ENCODE measurements at regions not wholly inside any gene's neighbourhood (a gene's known extent, or its start where the extent isn't known, plus 50 kb on each side); places are given as distances from the start of the nearest gene placed in this dataset.
A peak's percentile ranks its signal among the peaks of the same experiment; 100 is the strongest.
"Not testable (repeated sequence)": the region's sequence is repeated elsewhere in the genome, so short reads cannot be mapped to it uniquely, and the experiment has no call there.

DNA sequence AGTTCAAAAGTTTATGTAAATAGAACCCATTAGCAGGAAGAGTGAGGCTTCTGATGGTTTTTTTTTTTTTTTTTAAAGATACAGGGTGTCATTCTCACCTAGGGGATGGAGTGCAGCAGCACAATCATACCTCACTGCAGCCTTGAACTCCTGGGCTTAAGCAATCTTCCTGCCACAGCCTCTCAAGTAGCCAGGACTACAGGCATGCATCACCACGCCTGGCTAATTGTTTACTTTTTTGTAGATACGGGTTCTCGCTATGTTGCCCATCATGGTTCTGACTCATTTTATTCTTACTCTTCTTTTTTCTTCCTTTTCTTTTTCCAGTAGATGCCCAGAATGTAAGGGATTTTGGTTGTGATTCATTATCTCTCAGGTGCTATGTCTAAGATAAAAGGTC lies 201.1 kb downstream of the NNT start:
- H3K27me3 ChIP-seq (ENCODE audit: insufficient read depth, low read length) = no peaks in the 10 kb centered on the region
- no peak overlapping the region for H3K4me2 ChIP-seq (ENCODE audit: insufficient read depth, low read length)
- no peak overlapping the region for H2AFZ ChIP-seq (ENCODE audit: low read length)
- H3K79me2 ChIP-seq (ENCODE audit: insufficient read depth, low read length) = no peaks in the 10 kb centered on the region
- H3K4me3 ChIP-seq (ENCODE audit: insufficient read depth, low read length) = no peak overlapping the region
- H3K27ac ChIP-seq (ENCODE audit: low read depth, low read length) = no peak overlapping the region
- no peak for DNase-seq (ENCODE audit: insufficient read length, low spot score, missing footprints)
- H3K36me3 ChIP-seq (ENCODE audit: insufficient read depth, low read length) = no peaks in the 10 kb centered on the region
- no peaks in the 10 kb centered on the region for H4K20me1 ChIP-seq (ENCODE audit: insufficient read depth, low read length)
- peaks cover 6% of the 10 kb centered on the region for H3K4me1 ChIP-seq (ENCODE audit: insufficient read depth, low read length)
- no peaks in the 10 kb centered on the region for H3K9me3 ChIP-seq (ENCODE audit: low read depth, low read length)
- TF ChIP-seq, protein P1, sequence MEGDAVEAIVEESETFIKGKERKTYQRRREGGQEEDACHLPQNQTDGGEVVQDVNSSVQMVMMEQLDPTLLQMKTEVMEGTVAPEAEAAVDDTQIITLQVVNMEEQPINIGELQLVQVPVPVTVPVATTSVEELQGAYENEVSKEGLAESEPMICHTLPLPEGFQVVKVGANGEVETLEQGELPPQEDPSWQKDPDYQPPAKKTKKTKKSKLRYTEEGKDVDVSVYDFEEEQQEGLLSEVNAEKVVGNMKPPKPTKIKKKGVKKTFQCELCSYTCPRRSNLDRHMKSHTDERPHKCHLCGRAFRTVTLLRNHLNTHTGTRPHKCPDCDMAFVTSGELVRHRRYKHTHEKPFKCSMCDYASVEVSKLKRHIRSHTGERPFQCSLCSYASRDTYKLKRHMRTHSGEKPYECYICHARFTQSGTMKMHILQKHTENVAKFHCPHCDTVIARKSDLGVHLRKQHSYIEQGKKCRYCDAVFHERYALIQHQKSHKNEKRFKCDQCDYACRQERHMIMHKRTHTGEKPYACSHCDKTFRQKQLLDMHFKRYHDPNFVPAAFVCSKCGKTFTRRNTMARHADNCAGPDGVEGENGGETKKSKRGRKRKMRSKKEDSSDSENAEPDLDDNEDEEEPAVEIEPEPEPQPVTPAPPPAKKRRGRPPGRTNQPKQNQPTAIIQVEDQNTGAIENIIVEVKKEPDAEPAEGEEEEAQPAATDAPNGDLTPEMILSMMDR (IDR thresholded peaks at IDR 0.05; ENCODE audit: extremely low read depth, low read depth, low read length) = no peak

DNA sequence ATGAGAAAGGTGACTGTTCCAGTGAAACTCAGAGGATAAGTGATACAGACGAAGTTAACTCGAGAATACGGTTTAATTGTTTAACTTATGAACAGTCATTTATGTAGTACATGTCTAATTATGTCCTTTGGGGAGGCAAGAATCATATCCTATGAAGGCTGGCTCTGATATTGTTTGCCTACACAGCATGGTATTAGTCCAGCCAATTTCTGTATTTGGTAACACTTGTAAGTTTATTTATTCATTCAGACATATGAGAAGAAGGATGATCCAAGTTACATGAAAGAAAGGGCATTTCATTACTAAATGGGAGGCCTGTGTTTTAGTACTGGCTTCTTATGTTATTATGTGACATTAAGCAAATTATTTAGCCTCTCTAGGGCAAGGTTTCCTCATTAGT lies 199.7 kb downstream of the NNT start:
- H3K27ac ChIP-seq (ENCODE audit: low read depth, low read length) = peak overlapping the region; percentile 59
- H4K20me1 ChIP-seq (ENCODE audit: insufficient read depth, low read length) = no peaks in the 10 kb centered on the region
- H3K79me2 ChIP-seq (ENCODE audit: insufficient read depth, low read length) = no peaks in the 10 kb centered on the region
- DNase-seq (ENCODE audit: insufficient read length, low spot score, missing footprints) = no peak
- no peak overlapping the region for H2AFZ ChIP-seq (ENCODE audit: low read length)
- H3K4me2 ChIP-seq (ENCODE audit: insufficient read depth, low read length) = peak overlapping the region; percentile 1
- H3K4me1 ChIP-seq (ENCODE audit: insufficient read depth, low read length) = peaks cover 6% of the 10 kb centered on the region
- H3K27me3 ChIP-seq (ENCODE audit: insufficient read depth, low read length) = no peaks in the 10 kb centered on the region
- no peak overlapping the region for H3K4me3 ChIP-seq (ENCODE audit: insufficient read depth, low read length)
- no peaks in the 10 kb centered on the region for H3K36me3 ChIP-seq (ENCODE audit: insufficient read depth, low read length)
- no peaks in the 10 kb centered on the region for H3K9me3 ChIP-seq (ENCODE audit: low read depth, low read length)
- TF ChIP-seq, protein P1 (IDR thresholded peaks at IDR 0.05; ENCODE audit: extremely low read depth, low read depth, low read length) = no peak

DNA sequence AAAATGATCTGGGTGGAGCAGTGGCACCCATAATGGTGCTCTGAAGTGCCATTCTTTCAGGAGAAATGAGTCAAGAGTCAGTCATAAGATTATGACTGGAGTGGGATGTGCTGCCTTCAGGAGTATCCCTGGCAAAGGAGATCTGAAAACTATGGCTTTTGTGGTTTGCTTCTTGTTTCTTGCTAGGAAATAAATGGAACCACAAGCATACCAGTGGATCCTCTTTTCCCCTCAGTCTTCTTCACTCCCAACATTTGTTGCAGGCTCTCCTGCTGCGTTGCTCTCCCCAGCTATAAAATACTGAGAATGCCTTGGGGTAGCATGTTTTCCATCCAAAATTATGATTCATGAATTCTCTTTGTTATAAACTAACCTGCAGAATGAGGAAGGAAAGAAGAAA lies 199.1 kb downstream of the NNT start:
- Histone ChIP-seq H3K79me2 (ENCODE audit: insufficient read depth, low read length) (no peaks in the 10 kb centered on the region), H3K4me1 (ENCODE audit: insufficient read depth, low read length) (peaks cover 6% of the 10 kb centered on the region), H3K4me3 (ENCODE audit: insufficient read depth, low read length) (no peak overlapping the region), H4K20me1 (ENCODE audit: insufficient read depth, low read length) (no peaks in the 10 kb centered on the region), H3K36me3 (ENCODE audit: insufficient read depth, low read length) (no peaks in the 10 kb centered on the region), H3K27me3 (ENCODE audit: insufficient read depth, low read length) (no peaks in the 10 kb centered on the region), H3K9me3 (ENCODE audit: low read depth, low read length) (no peaks in the 10 kb centered on the region), H3K4me2 (ENCODE audit: insufficient read depth, low read length) (peak overlapping the region; percentile 1), H2AFZ (ENCODE audit: low read length) (peak overlapping the region; percentile 27), H3K27ac (ENCODE audit: low read depth, low read length) (peak overlapping the region; percentile 59)
- DNase-seq (ENCODE audit: insufficient read length, low spot score, missing footprints) = peak; percentile 48
- TF ChIP-seq, protein P1 (IDR thresholded peaks at IDR 0.05; ENCODE audit: extremely low read depth, low read depth, low read length) = no peak

DNA sequence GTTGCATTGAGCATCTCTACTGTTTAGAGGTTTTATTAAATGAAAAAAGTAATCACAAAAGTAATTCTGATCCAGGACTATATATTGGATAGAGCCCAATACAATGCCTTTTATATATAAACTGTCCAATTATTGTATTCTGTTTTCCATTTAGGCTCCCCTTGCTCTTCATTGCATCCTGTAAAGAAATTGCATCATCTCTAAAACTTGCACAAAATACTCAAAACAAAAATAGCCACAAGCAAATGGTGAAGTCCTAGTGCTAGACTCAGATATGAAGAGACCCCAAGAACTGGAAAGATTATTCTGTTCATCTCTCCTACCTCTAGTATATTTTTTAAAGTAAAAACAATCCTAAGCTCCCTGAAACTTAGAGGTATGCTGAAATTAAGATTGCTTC lies 195.8 kb downstream of the NNT start:
- no peak overlapping the region for H3K4me2 ChIP-seq (ENCODE audit: insufficient read depth, low read length)
- DNase-seq (ENCODE audit: insufficient read length, low spot score, missing footprints) = no peak
- H3K4me3 ChIP-seq (ENCODE audit: insufficient read depth, low read length) = no peak overlapping the region
- no peaks in the 10 kb centered on the region for H4K20me1 ChIP-seq (ENCODE audit: insufficient read depth, low read length)
- no peaks in the 10 kb centered on the region for H3K27me3 ChIP-seq (ENCODE audit: insufficient read depth, low read length)
- no peak overlapping the region for H2AFZ ChIP-seq (ENCODE audit: low read length)
- H3K27ac ChIP-seq (ENCODE audit: low read depth, low read length) = no peak overlapping the region
- H3K4me1 ChIP-seq (ENCODE audit: insufficient read depth, low read length) = peaks cover 6% of the 10 kb centered on the region
- H3K9me3 ChIP-seq (ENCODE audit: low read depth, low read length) = no peaks in the 10 kb centered on the region
- H3K36me3 ChIP-seq (ENCODE audit: insufficient read depth, low read length) = no peaks in the 10 kb centered on the region
- TF ChIP-seq, protein P1 (IDR thresholded peaks at IDR 0.05; ENCODE audit: extremely low read depth, low read depth, low read length) = no peak
- H3K79me2 ChIP-seq (ENCODE audit: insufficient read depth, low read length) = no peaks in the 10 kb centered on the region

DNA sequence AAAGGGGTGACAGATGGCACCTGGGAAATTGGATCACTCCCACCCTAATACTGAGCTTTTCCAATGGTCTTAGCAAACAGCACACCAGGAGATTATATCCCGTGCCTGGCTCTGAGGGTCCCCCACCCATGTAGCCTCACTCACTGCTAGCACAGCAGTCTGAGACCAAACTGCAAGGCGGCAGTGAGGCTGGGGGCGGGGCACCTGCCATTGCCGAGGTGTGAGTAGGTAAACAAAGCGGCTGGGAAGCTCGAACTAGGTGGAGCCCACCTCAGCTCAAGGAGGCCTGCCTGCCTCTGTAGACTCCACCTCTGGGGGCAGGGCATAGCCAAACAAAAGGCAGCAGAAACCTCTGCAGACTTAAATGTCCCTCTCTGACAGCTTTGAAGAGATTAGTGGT lies 188.9 kb downstream of the NNT start:
- not testable (repeated sequence) for H3K4me2 ChIP-seq (ENCODE audit: insufficient read depth, low read length); H3K36me3 ChIP-seq (ENCODE audit: insufficient read depth, low read length); H3K4me1 ChIP-seq (ENCODE audit: insufficient read depth, low read length); H3K9me3 ChIP-seq (ENCODE audit: low read depth, low read length); H4K20me1 ChIP-seq (ENCODE audit: insufficient read depth, low read length); H3K27ac ChIP-seq (ENCODE audit: low read depth, low read length); DNase-seq (ENCODE audit: insufficient read length, low spot score, missing footprints); H3K79me2 ChIP-seq (ENCODE audit: insufficient read depth, low read length); H3K4me3 ChIP-seq (ENCODE audit: insufficient read depth, low read length); H2AFZ ChIP-seq (ENCODE audit: low read length); H3K27me3 ChIP-seq (ENCODE audit: insufficient read depth, low read length)
